ENCODE measurements at regions not wholly inside any gene's neighbourhood (a gene's known extent, or its start where the extent isn't known, plus 50 kb on each side); places are given as distances from the start of the nearest gene placed in this dataset.
"Not testable (repeated sequence)": the region's sequence is repeated elsewhere in the genome, so short reads cannot be mapped to it uniquely, and the experiment has no call there.

GRCh38 chr19:31840371-31840770 is 491.1 kb upstream of the TSHZ3 start:
- in situ Hi-C loops (cut with HindIII; ENCODE audit: low sequenced_read_pairs), result no loop called here

- in situ Hi-C loops (cut with HindIII; ENCODE audit: low sequenced_read_pairs), result no loop called here
Observed at GRCh38 chr19:31841755-31842154, 492.5 kb upstream of the TSHZ3 start.

GRCh38 chr19:31863122-31863521 is 482.3 kb upstream of the ZNF507 start:
- in situ Hi-C loops (cut with HindIII; ENCODE audit: low sequenced_read_pairs), result no loop called here

GRCh38 chr19:31874313-31874712 is 471.1 kb upstream of the ZNF507 start:
- in situ Hi-C loops (cut with HindIII; ENCODE audit: low sequenced_read_pairs), result no loop called here

- in situ Hi-C loops (cut with HindIII; ENCODE audit: low sequenced_read_pairs), result no loop called here
Observed at GRCh38 chr19:31875591-31875990, 469.8 kb upstream of the ZNF507 start.

GRCh38 chr19:31880283-31880682 is 465.1 kb upstream of the ZNF507 start:
- in situ Hi-C loops (cut with HindIII; ENCODE audit: low sequenced_read_pairs), result no loop called here

GRCh38 chr19:31881988-31882387 is 463.4 kb upstream of the ZNF507 start:
- in situ Hi-C loops (cut with HindIII; ENCODE audit: low sequenced_read_pairs), result no loop called here

- in situ Hi-C loops (cut with HindIII; ENCODE audit: low sequenced_read_pairs), result no loop called here
Observed at GRCh38 chr19:31882709-31883108, 462.7 kb upstream of the ZNF507 start.

- in situ Hi-C loops (cut with HindIII; ENCODE audit: low sequenced_read_pairs), result no loop called here
Observed at GRCh38 chr19:31883296-31883990, 462.0 kb upstream of the ZNF507 start.

- in situ Hi-C loops (cut with HindIII; ENCODE audit: low sequenced_read_pairs), result no loop called here
Observed at GRCh38 chr19:31885280-31885853, 460.0 kb upstream of the ZNF507 start.

- in situ Hi-C loops (cut with HindIII; ENCODE audit: low sequenced_read_pairs), result no loop called here
Observed at GRCh38 chr19:31890230-31890629, 455.2 kb upstream of the ZNF507 start.

- in situ Hi-C loops (cut with HindIII; ENCODE audit: low sequenced_read_pairs), result no loop called here
Observed at GRCh38 chr19:31892060-31892459, 453.4 kb upstream of the ZNF507 start.

GRCh38 chr19:31893491-31893890 is 451.9 kb upstream of the ZNF507 start:
- in situ Hi-C loops (cut with HindIII; ENCODE audit: low sequenced_read_pairs), result not testable (repeated sequence)

- in situ Hi-C loops (cut with HindIII; ENCODE audit: low sequenced_read_pairs), result no loop called here
Observed at GRCh38 chr19:31894451-31894850, 451.0 kb upstream of the ZNF507 start.

- in situ Hi-C loops (cut with HindIII; ENCODE audit: low sequenced_read_pairs), result no loop called here
Observed at GRCh38 chr19:31897292-31897691, 448.1 kb upstream of the ZNF507 start.

- in situ Hi-C loops (cut with HindIII; ENCODE audit: low sequenced_read_pairs), result no loop called here
Observed at GRCh38 chr19:31900991-31901390, 444.4 kb upstream of the ZNF507 start.

GRCh38 chr19:31902821-31903220 is 442.6 kb upstream of the ZNF507 start:
- in situ Hi-C loops (cut with HindIII; ENCODE audit: low sequenced_read_pairs), result no loop called here

- in situ Hi-C loops (cut with HindIII; ENCODE audit: low sequenced_read_pairs), result no loop called here
Observed at GRCh38 chr19:31903979-31904378, 441.4 kb upstream of the ZNF507 start.

GRCh38 chr19:31906111-31906871 is 439.1 kb upstream of the ZNF507 start:
- in situ Hi-C loops (cut with HindIII; ENCODE audit: low sequenced_read_pairs), result no loop called here

GRCh38 chr19:31907661-31908060 is 437.7 kb upstream of the ZNF507 start:
- in situ Hi-C loops (cut with HindIII; ENCODE audit: low sequenced_read_pairs), result no loop called here

- in situ Hi-C loops (cut with HindIII; ENCODE audit: low sequenced_read_pairs), result no loop called here
Observed at GRCh38 chr19:31908080-31908479, 437.3 kb upstream of the ZNF507 start.

All from DLD1 (cell line).